K562 (cell line): ENCODE measurements at regions not wholly inside any gene's neighbourhood (a gene's known extent, or its start where the extent isn't known, plus 50 kb on each side); places are given as distances from the start of the nearest gene placed in this dataset.
A peak's percentile ranks its signal among the peaks of the same experiment; 100 is the strongest.

Experiments
- ATAC-seq: fragments of 200-7000 bp; cut with Tn5 transposase; 3 replicates; pipeline ENCODE4 v1.9.1; 2020; ENCODE audit warnings: moderate library complexity
- BruUV-seq: library from RNA; stranded (reverse); fragments of 400-500 nt; replicated peaks from 2 replicates; lab custom pipeline; 2021; lab: Mats Ljungman, UMichigan
- CTCF ChIA-PET: fragments of 300-600 bp; formaldehyde crosslinking; extraction: SDS; loops from one replicate; lab custom pipeline; 2021; ENCODE audit warnings: low intra/inter-chr PET ratio; lab: Yijun Ruan, JAX
- POLR2A ChIA-PET: fragments of 300-600, 350-650 bp; sonication (Branson Sonifier 250); formaldehyde crosslinking; extraction: SDS; loops from one replicate; lab custom pipeline; 2021; ENCODE audit warnings: antibody characterized with exemption, inconsistent platforms; lab: Yijun Ruan, JAX
- DNase-seq, 4 experiments: peaks; one replicate each; pipeline versions ENCODE4 v3.0.0 to v3.0.0-alpha.2; 2011 to 2018; ENCODE audit warnings: low spot score in 3 of 4, mixed read lengths in 3 of 4; ENCODE audit errors: extremely low read depth in 1 of 4
- FAIRE-seq: peaks from 2 replicates; lab custom pipeline; 2011; peaks lifted over from hg19 to GRCh38; lab: Jason Lieb, UNC
- H2AFZ ChIP-seq: 2 replicates; pipeline ENCODE4 v1.6.0; 2011; ENCODE audit warnings: low read depth, low read length, control low read depth, inconsistent platforms
- H3K27ac ChIP-seq: fragments of 200-600 bp; 3 replicates; pipeline ENCODE4 v1.8.0; 2011; ENCODE audit warnings: low read depth, mild to moderate bottlenecking, control low read depth, inconsistent platforms, low read length, moderate library complexity, mixed read lengths; ENCODE audit errors: extremely low read depth
- H3K27me3 ChIP-seq, 2 experiments: fragments of 300-600 bp in 1 of 2; 2 replicates in 1 of 2; 3 replicates in 1 of 2; pipeline versions ENCODE4 v1.6.0 to v1.8.0; 2011; ENCODE audit warnings: inconsistent platforms in 2 of 2, low read length in 2 of 2, mild to moderate bottlenecking in 1 of 2, mixed read lengths in 1 of 2, moderate library complexity in 1 of 2; ENCODE audit not compliant: control insufficient read depth in 2 of 2, insufficient read depth in 2 of 2
- H3K36me3 ChIP-seq: fragments of 300-600 bp; 3 replicates; pipeline ENCODE4 v1.8.0; 2011; ENCODE audit warnings: mild to moderate bottlenecking, low read length, inconsistent platforms; ENCODE audit not compliant: control insufficient read depth, insufficient read depth
- H3K4me1 ChIP-seq, 2 experiments: fragments of 200-600 bp in 1 of 2; replicated peaks in 1 of 2; 2 replicates in 1 of 2; 3 replicates in 1 of 2; pipeline versions ENCODE4 v1.5.1 to v1.8.0; 2011; ENCODE audit warnings: inconsistent platforms in 2 of 2, low read length in 2 of 2, mild to moderate bottlenecking in 1 of 2, mixed read lengths in 1 of 2, moderate library complexity in 1 of 2; ENCODE audit not compliant: control insufficient read depth in 2 of 2, insufficient read depth in 2 of 2
- H3K4me2 ChIP-seq: 2 replicates; pipeline ENCODE4 v1.6.1; 2011; ENCODE audit warnings: low read length, control low read depth, inconsistent platforms, mixed read lengths; ENCODE audit not compliant: insufficient read depth
- H3K4me3 ChIP-seq: fragments of 200-600 bp; sonication (generic), shearing (Covaris generic); 2 replicates; pipeline ENCODE4 v1.5.1; 2016; ENCODE audit warnings: control low read depth, inconsistent platforms
- H3K79me2 ChIP-seq: fragments of 200-600 bp; 3 replicates; pipeline ENCODE4 v1.8.0; 2011; ENCODE audit warnings: low read length, inconsistent platforms; ENCODE audit not compliant: control insufficient read depth, insufficient read depth
- H3K9ac ChIP-seq, 2 experiments: 2 replicates each; pipeline versions ENCODE4 v1.6.0 to v1.6.1; 2011; ENCODE audit warnings: low read depth in 2 of 2, low read length in 2 of 2, control low read depth in 1 of 2, inconsistent platforms in 1 of 2, mild to moderate bottlenecking in 1 of 2, mixed read lengths in 1 of 2; ENCODE audit not compliant: insufficient read depth in 1 of 2
- H3K9me1 ChIP-seq: one replicate; pipeline ENCODE4 v1.6.0; 2011; ENCODE audit warnings: inconsistent platforms, mild to moderate bottlenecking, low read length, moderate library complexity; ENCODE audit not compliant: control insufficient read depth, insufficient read depth
- H3K9me3 ChIP-seq: replicated peaks from 2 replicates; pipeline ENCODE4 v1.5.1; 2011; ENCODE audit warnings: low read depth, low read length, inconsistent platforms; ENCODE audit not compliant: control insufficient read depth, insufficient read depth
- H4K20me1 ChIP-seq: replicated peaks from 2 replicates; pipeline ENCODE4 v1.6.1; 2011; ENCODE audit warnings: low read length, inconsistent platforms, mixed read lengths; ENCODE audit not compliant: control insufficient read depth, insufficient read depth
- ARID1B ChIP-seq: fragments of 450-650 bp; IDR thresholded peaks from 2 replicates; pipeline ENCODE4 v1.6.1; 2016; ENCODE audit warnings: antibody characterized with exemption, mild to moderate bottlenecking, inconsistent platforms
- DPF2 ChIP-seq: fragments of 450-650 bp; IDR thresholded peaks from 2 replicates; pipeline ENCODE4 v1.6.1; 2016
- ELF4 ChIP-seq: fragments of 450-650 bp; formaldehyde crosslinking; IDR thresholded peaks from 2 replicates; pipeline ENCODE4 v1.4.0; 2022; ENCODE audit warnings: missing genetic modification characterization
- EP300 ChIP-seq: IDR thresholded peaks from 2 replicates; pipeline ENCODE4 v1.6.1; 2012; ENCODE audit warnings: low read length, improper control_type of control experiment
- FOSL1 ChIP-seq: fragments of 200-800 bp; sonication (Bioruptor generic); conservative IDR thresholded peaks from 2 replicates; pipeline ENCODE4 v1.6.1; 2016; ENCODE audit warnings: missing genetic modification characterization, missing compliant biosample characterization
- JUN ChIP-seq, 2 experiments: sonication (generic) in 1 of 2; formaldehyde crosslinking in 1 of 2; IDR thresholded peaks; 2 replicates each; pipeline versions ENCODE4 v1.6.1 to v1.8.0; 2012 to 2022; ENCODE audit warnings: borderline replicate concordance in 2 of 2, mild to moderate bottlenecking in 2 of 2, improper control_type of control experiment in 1 of 2, low read depth in 1 of 2, low read length in 1 of 2, missing genetic modification reagents in 1 of 2
- JUND ChIP-seq, 2 experiments: IDR thresholded peaks; 2 replicates in 1 of 2; 3 replicates in 1 of 2; pipeline ENCODE4 v1.6.1; 2011; ENCODE audit warnings: borderline replicate concordance in 2 of 2, low read depth in 2 of 2, low read length in 2 of 2, improper control_type of control experiment in 1 of 2, missing biosample characterization in 1 of 2, missing genetic modification characterization in 1 of 2, missing genetic modification reagents in 1 of 2
- SMARCA4 ChIP-seq: fragments of 450-650 bp; IDR thresholded peaks from 2 replicates; pipeline ENCODE4 v1.6.1; 2016
- SP1 ChIP-seq: sonication (generic); formaldehyde crosslinking; IDR thresholded peaks from 2 replicates; pipeline ENCODE4 v1.8.1; 2022; ENCODE audit warnings: mild to moderate bottlenecking, missing genetic modification reagents
- TEAD1 ChIP-seq, 2 experiments: fragments of 450-650 bp in 1 of 2; sonication (generic) in 1 of 2; formaldehyde crosslinking; IDR thresholded peaks; 2 replicates each; pipeline versions ENCODE4 v1.4.0 to v1.8.0; 2020 to 2022; ENCODE audit warnings: mild to moderate bottlenecking in 2 of 2, missing genetic modification reagents in 1 of 2
- TEAD4 ChIP-seq, 2 experiments: sonication (generic) in 1 of 2; formaldehyde crosslinking in 1 of 2; IDR thresholded peaks; 2 replicates each; pipeline versions ENCODE4 v1.6.1 to v1.8.0; 2012 to 2022; ENCODE audit warnings: borderline replicate concordance in 1 of 2, inconsistent platforms in 1 of 2, low read length in 1 of 2, mild to moderate bottlenecking in 1 of 2, missing genetic modification reagents in 1 of 2
- ZNF232 ChIP-seq: sonication (generic); formaldehyde crosslinking; IDR thresholded peaks from 2 replicates; pipeline ENCODE4 v1.8.0; 2022; ENCODE audit warnings: mild to moderate bottlenecking, missing genetic modification reagents
- WGBS: fragments of 100-300 bp; shearing (Covaris generic); methylation state at CpG from one replicate; pipeline ENCODE4 v1.1.6; 2016; ENCODE audit warnings: low coverage, mixed read lengths; ENCODE audit not compliant: insufficient coverage; ENCODE audit errors: missing lambda C conversion rate; 5-methylcytosine and 5-hydroxymethylcytosine counted together
- in situ Hi-C: fragments of 300-500 bp; cut with MboI; formaldehyde crosslinking; loops from 4 replicates; pipeline ENCODE4 v1.15.0; 2018; ENCODE audit warnings: inconsistent platforms, mixed read lengths
- intact Hi-C: fragments of 100-400 bp; cut with micrococcal nuclease; formaldehyde crosslinking; loops from 2 replicates; pipeline ENCODE4 v1.14.2; 2022
- TF ChIP-seq, protein P1 (sequence below), 2 experiments: fragments of 450-650 bp in 1 of 2; sonication (generic) in 1 of 2; formaldehyde crosslinking in 1 of 2; IDR thresholded peaks in 1 of 2; conservative IDR thresholded peaks in 1 of 2; 2 replicates each; pipeline versions ENCODE4 v1.6.1 to v1.8.1; 2016 to 2023; ENCODE audit warnings: mild to moderate bottlenecking in 2 of 2, moderate library complexity in 2 of 2, inconsistent platforms in 1 of 2, missing genetic modification reagents in 1 of 2

DNA sequence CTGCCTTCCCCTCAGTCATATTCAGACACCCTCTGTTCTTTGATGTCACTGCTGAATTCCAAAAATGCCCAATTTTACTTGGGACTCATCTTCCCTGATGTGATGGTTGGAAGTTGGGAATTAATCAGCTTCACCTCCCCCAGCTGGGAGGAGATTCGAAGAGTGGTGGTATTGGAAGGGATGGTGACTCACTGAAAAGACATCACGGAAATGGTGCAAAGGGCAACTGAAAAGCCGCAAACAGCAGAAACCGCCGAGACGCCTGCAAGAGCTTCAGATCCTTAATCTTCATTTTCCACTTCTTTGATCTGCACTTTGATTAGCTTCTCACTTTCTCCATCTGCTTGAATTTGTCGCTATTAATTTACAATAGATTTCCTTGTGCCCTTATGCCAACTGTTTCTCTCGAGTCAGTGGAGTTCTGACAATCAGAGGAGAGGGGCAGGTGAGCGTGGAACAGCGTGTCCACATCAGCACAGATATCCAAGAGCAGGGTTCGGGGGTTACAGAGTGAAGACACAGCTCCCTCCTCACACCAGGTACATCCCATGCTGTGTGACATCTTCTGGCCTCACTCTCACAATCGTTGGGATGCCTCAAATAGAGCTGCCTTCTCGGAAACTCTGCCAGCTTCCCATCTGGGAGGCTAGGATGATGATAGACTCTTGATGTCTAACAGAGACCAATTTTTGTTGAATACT is 325.4 kb downstream of the BRD1 start:
- TF ChIP-seq JUN (IDR thresholded peaks at IDR 0.05; ENCODE audit: borderline replicate concordance, low read depth, low read length) (peak; percentile 58; the same call in 1 of the 2 replicates), JUN (CRISPR knock-in tag; IDR thresholded peaks at IDR 0.05; ENCODE audit: borderline replicate concordance) (no peak), DPF2 (0 out of 2 replicates have a peak, but pooled peaks have one; percentile 14), FOSL1 (tag) (peak; percentile 89), SMARCA4 (0 out of 2 replicates have a peak, but pooled peaks have one; percentile 15), EP300 (0 out of 2 replicates have a peak, but pooled peaks have one; percentile 14), TEAD1 (CRISPR knock-in tag; IDR thresholded peaks at IDR 0.05) (0 out of 4 replicates have a peak, but pooled peaks of 1 of the 2 experiments have one; percentile 17), ELF4 (CRISPR knock-in tag) (no peak), ARID1B (peak; percentile 20; the same call in 1 of the 2 replicates), ZNF232 (CRISPR knock-in tag) (no peak), SP1 (CRISPR knock-in tag) (no peak), JUND (IDR thresholded peaks at IDR 0.05; ENCODE audit: borderline replicate concordance, low read depth, low read length) (peak; percentile 76), JUND (tag; IDR thresholded peaks at IDR 0.05; ENCODE audit: borderline replicate concordance, low read depth, low read length) (no peak; the same call in 2 of the 3 replicates), TEAD4 (IDR thresholded peaks at IDR 0.05; ENCODE audit: low read length) (peak; percentile 14; the same call in 1 of the 2 replicates), TEAD4 (CRISPR knock-in tag; IDR thresholded peaks at IDR 0.05; ENCODE audit: borderline replicate concordance) (no peak)
- TF ChIP-seq, protein P1, sequence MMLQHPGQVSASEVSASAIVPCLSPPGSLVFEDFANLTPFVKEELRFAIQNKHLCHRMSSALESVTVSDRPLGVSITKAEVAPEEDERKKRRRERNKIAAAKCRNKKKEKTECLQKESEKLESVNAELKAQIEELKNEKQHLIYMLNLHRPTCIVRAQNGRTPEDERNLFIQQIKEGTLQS (IDR thresholded peaks at IDR 0.05) = peak; percentile 60
- TF ChIP-seq, protein P1 (CRISPR knock-in tag; conservative IDR thresholded peaks at IDR 0.05) = no peak
- TF ChIP-seq, all 486 proteins: peak for 10

More for the DNA sequence above, 325.4 kb downstream of the BRD1 start:
- POLR2A ChIA-PET = interaction anchor here (0.8 kb wide), 1 partner anchor 11 kb away, joined by 4 read pairs; no protein-coding TSS in a partner anchor
- Histone ChIP-seq H3K9ac (no peak overlapping the region), H3K4me3 (no peak overlapping the region), H3K36me3 (peaks cover 8% of the 10 kb centered on the region), H3K9me3 (no peaks in the 10 kb centered on the region; the same call in 1 of the 2 replicates), H3K9me1 (peaks cover 2% of the 10 kb centered on the region), H3K4me1 (no peaks in the 10 kb centered on the region; a peak in 3 of 5 replicates), H4K20me1 (peaks cover 16% of the 10 kb centered on the region), H3K79me2 (peaks cover 31% of the 10 kb centered on the region), H3K4me2 (no peak overlapping the region), H2AFZ (no peak overlapping the region), H3K27ac (no peak overlapping the region), H3K27me3 (no peaks in the 10 kb centered on the region)
- in situ Hi-C loops = no loop called here
- CTCF ChIA-PET = no interaction called here
- FAIRE-seq (no peak), ATAC-seq (no peak), DNase-seq (no peak)
- 23% methylated on average over 10 of the region's 13 CpGs for WGBS
- intact Hi-C loops = no loop called here
- BruUV-seq = no TSS peak
